DOHH2 (cell line): ENCODE measurements at regions not wholly inside any gene's neighbourhood (a gene's known extent, or its start where the extent isn't known, plus 50 kb on each side); places are given as distances from the start of the nearest gene placed in this dataset.

Source experiments
- H3F3A ChIP-seq: fragments of 200-600 bp; sonication (generic), shearing (Covaris generic); 2 replicates; pipeline ENCODE4 v1.6.0; 2016; ENCODE audit warnings: antibody characterized with exemption, mild to moderate bottlenecking; ENCODE audit not compliant: control insufficient read depth, insufficient read depth
- H3K27ac ChIP-seq: fragments of 200-600 bp; sonication (generic); 2 replicates; pipeline ENCODE4 v1.5.1; 2014; ENCODE audit warnings: low read depth, mild to moderate bottlenecking, low read length, moderate library complexity
- H3K27me3 ChIP-seq: fragments of 200-600 bp; sonication (generic); 2 replicates; pipeline ENCODE4 v1.6.1; 2014; ENCODE audit warnings: mild to moderate bottlenecking, low read length, mixed read lengths; ENCODE audit not compliant: control insufficient read depth
- H3K36me3 ChIP-seq: fragments of 200-600 bp; sonication (generic); 2 replicates; pipeline ENCODE4 v1.6.1; 2014; ENCODE audit warnings: mild to moderate bottlenecking, low read length, moderate library complexity, mixed read lengths; ENCODE audit not compliant: control insufficient read depth
- H3K4me1 ChIP-seq: fragments of 200-600 bp; sonication (generic); 2 replicates; pipeline ENCODE4 v1.6.1; 2014; ENCODE audit warnings: mild to moderate bottlenecking, low read length, mixed read lengths; ENCODE audit not compliant: control insufficient read depth
- H3K4me2 ChIP-seq: fragments of 200-600 bp; sonication (generic); 2 replicates; pipeline ENCODE4 v1.6.0; 2014; ENCODE audit warnings: mild to moderate bottlenecking, low read length, moderate library complexity
- H3K4me3 ChIP-seq: fragments of 200-600 bp; sonication (generic); 2 replicates; pipeline ENCODE4 v1.5.1; 2014; ENCODE audit warnings: mild to moderate bottlenecking, low read length, mixed read lengths
- H3K79me2 ChIP-seq: fragments of 200-600 bp; sonication (generic); 2 replicates; pipeline ENCODE4 v1.6.1; 2014; ENCODE audit warnings: mild to moderate bottlenecking, low read length, mixed read lengths; ENCODE audit not compliant: control insufficient read depth
- H3K9me2 ChIP-seq: fragments of 200-600 bp; sonication (generic); replicated peaks from 2 replicates; pipeline ENCODE4 v1.6.1; 2014; ENCODE audit warnings: mild to moderate bottlenecking, low read length, mixed read lengths; ENCODE audit not compliant: control insufficient read depth
- H3K9me3 ChIP-seq: fragments of 200-600 bp; sonication (generic); 2 replicates; pipeline ENCODE4 v1.6.1; 2014; ENCODE audit warnings: antibody characterized with exemption, low read length, mixed read lengths; ENCODE audit not compliant: control insufficient read depth, insufficient read depth
- H4K20me1 ChIP-seq: fragments of 200-600 bp; sonication (generic); 2 replicates; pipeline ENCODE4 v1.6.0; 2014; ENCODE audit warnings: low read depth, mild to moderate bottlenecking, antibody characterized with exemption, low read length, moderate library complexity; ENCODE audit not compliant: control insufficient read depth, insufficient read depth
- CTCF ChIP-seq: fragments of 200-600 bp; sonication (generic); IDR thresholded peaks from one replicate; pipeline ENCODE4 v1.5.1; 2014; ENCODE audit warnings: antibody characterized with exemption, mild to moderate bottlenecking, low read depth, low read length; ENCODE audit not compliant: poor library complexity, severe bottlenecking
- EZH2phosphoT487 ChIP-seq: fragments of 200-600 bp; sonication (generic); IDR thresholded peaks from 2 replicates; pipeline ENCODE4 v1.6.1; 2017; ENCODE audit warnings: borderline replicate concordance, mild to moderate bottlenecking, antibody characterized with exemption, low read length, moderate library complexity, mixed read lengths

GRCh38 chr2:56133441-56133840 lies 50.3 kb upstream of the CCDC85A start:
- no peaks in the 10 kb centered on the region for H3K9me2 ChIP-seq
- H3F3A ChIP-seq: no peaks in the 10 kb centered on the region
- no peak for TF ChIP-seq CTCF
- no peak for TF ChIP-seq EZH2phosphoT487
- H3K9me3 ChIP-seq: no peaks in the 10 kb centered on the region
- no peaks in the 10 kb centered on the region for H3K27me3 ChIP-seq
- H3K4me3 ChIP-seq: no peak overlapping the region
- H4K20me1 ChIP-seq: no peaks in the 10 kb centered on the region
- H3K79me2 ChIP-seq: no peaks in the 10 kb centered on the region
- no peaks in the 10 kb centered on the region for H3K4me1 ChIP-seq
- no peak overlapping the region for H3K27ac ChIP-seq
- no peaks in the 10 kb centered on the region for H3K36me3 ChIP-seq
- H3K4me2 ChIP-seq: no peak overlapping the region

GRCh38 chr2:56133931-56134629 lies 49.7 kb upstream of the CCDC85A start:
- no peaks in the 10 kb centered on the region for H3K79me2 ChIP-seq
- no peak overlapping the region for H3K4me3 ChIP-seq
- no peaks in the 10 kb centered on the region for H3K4me1 ChIP-seq
- no peak for TF ChIP-seq CTCF
- TF ChIP-seq EZH2phosphoT487: no peak
- H3K27me3 ChIP-seq: no peaks in the 10 kb centered on the region
- no peak overlapping the region for H3K4me2 ChIP-seq
- no peaks in the 10 kb centered on the region for H3K9me3 ChIP-seq
- H3F3A ChIP-seq: no peaks in the 10 kb centered on the region
- H3K36me3 ChIP-seq: no peaks in the 10 kb centered on the region
- H4K20me1 ChIP-seq: no peaks in the 10 kb centered on the region
- H3K9me2 ChIP-seq: no peaks in the 10 kb centered on the region
- no peak overlapping the region for H3K27ac ChIP-seq
